ENCODE measurements at regions not wholly inside any gene's neighbourhood (a gene's known extent, or its start where the extent isn't known, plus 50 kb on each side); places are given as distances from the start of the nearest gene placed in this dataset.

GRCh38 chrX:773292-774025, 142.9 kb downstream of the SHOX start:
- H3K36me3 Mint-ChIP-seq (ENCODE audit: low read depth, unreplicated experiment): peaks cover 4% of the 10 kb centered on the region
- H3K27ac Mint-ChIP-seq (ENCODE audit: unreplicated experiment): no peak overlapping the region
- DNase-seq (ENCODE audit: low spot score): no peak
- H3K4me1 Mint-ChIP-seq (ENCODE audit: unreplicated experiment): no peaks in the 10 kb centered on the region
- no peaks in the 10 kb centered on the region for H3K27me3 Mint-ChIP-seq (ENCODE audit: unreplicated experiment)
- peaks cover 41% of the 10 kb centered on the region for H3K9me3 Mint-ChIP-seq (ENCODE audit: unreplicated experiment)
- TF ChIP-seq CTCF (IDR thresholded peaks at IDR 0.05; ENCODE audit: unreplicated experiment): no peak
- peak overlapping the region; percentile 25 for H3K4me3 Mint-ChIP-seq (ENCODE audit: unreplicated experiment)

- Mint-ChIP-seq H3K4me1 (ENCODE audit: unreplicated experiment) (no peaks in the 10 kb centered on the region), H3K9me3 (ENCODE audit: unreplicated experiment) (peaks cover 54% of the 10 kb centered on the region)
Measured at GRCh38 chrX:771536-771935, 140.9 kb downstream of the SHOX start.

GRCh38 chrX:769796-770195, 139.2 kb downstream of the SHOX start:
- H3K4me1 Mint-ChIP-seq (ENCODE audit: unreplicated experiment): no peaks in the 10 kb centered on the region
- H3K36me3 Mint-ChIP-seq (ENCODE audit: low read depth, unreplicated experiment): peaks cover 9% of the 10 kb centered on the region
- no peak for TF ChIP-seq CTCF (IDR thresholded peaks at IDR 0.05; ENCODE audit: unreplicated experiment)
- no peak overlapping the region for H3K4me3 Mint-ChIP-seq (ENCODE audit: unreplicated experiment)
- H3K27me3 Mint-ChIP-seq (ENCODE audit: unreplicated experiment): peaks cover 5% of the 10 kb centered on the region
- H3K9me3 Mint-ChIP-seq (ENCODE audit: unreplicated experiment): peaks cover 49% of the 10 kb centered on the region
- no peak for DNase-seq (ENCODE audit: low spot score)
- no peak overlapping the region for H3K27ac Mint-ChIP-seq (ENCODE audit: unreplicated experiment)

More at GRCh38 chrX:771536-771935, 140.9 kb downstream of the SHOX start:
- peaks cover 5% of the 10 kb centered on the region for H3K27me3 Mint-ChIP-seq (ENCODE audit: unreplicated experiment)
- no peak overlapping the region for H3K4me3 Mint-ChIP-seq (ENCODE audit: unreplicated experiment)
- peaks cover 13% of the 10 kb centered on the region for H3K36me3 Mint-ChIP-seq (ENCODE audit: low read depth, unreplicated experiment)
- DNase-seq (ENCODE audit: low spot score): no peak
- TF ChIP-seq CTCF (IDR thresholded peaks at IDR 0.05; ENCODE audit: unreplicated experiment): no peak
- H3K27ac Mint-ChIP-seq (ENCODE audit: unreplicated experiment): no peak overlapping the region

- Mint-ChIP-seq H3K27me3 (ENCODE audit: unreplicated experiment) (peaks cover 5% of the 10 kb centered on the region), H3K36me3 (ENCODE audit: low read depth, unreplicated experiment) (peaks cover 9% of the 10 kb centered on the region), H3K27ac (ENCODE audit: unreplicated experiment) (peak overlapping the region; percentile 42), H3K4me1 (ENCODE audit: unreplicated experiment) (no peaks in the 10 kb centered on the region), H3K9me3 (ENCODE audit: unreplicated experiment) (peaks cover 43% of the 10 kb centered on the region), H3K4me3 (ENCODE audit: unreplicated experiment) (no peak overlapping the region)
- TF ChIP-seq CTCF (IDR thresholded peaks at IDR 0.05; ENCODE audit: unreplicated experiment): no peak
- DNase-seq (ENCODE audit: low spot score): no peak
Measured at GRCh38 chrX:768596-768995, 138.0 kb downstream of the SHOX start.

GRCh38 chrX:758917-759316, 128.3 kb downstream of the SHOX start:
- H3K27me3 Mint-ChIP-seq (ENCODE audit: unreplicated experiment): peaks cover 11% of the 10 kb centered on the region
- no peak overlapping the region for H3K4me3 Mint-ChIP-seq (ENCODE audit: unreplicated experiment)
- peaks cover 30% of the 10 kb centered on the region for H3K36me3 Mint-ChIP-seq (ENCODE audit: low read depth, unreplicated experiment)
- no peak for TF ChIP-seq CTCF (IDR thresholded peaks at IDR 0.05; ENCODE audit: unreplicated experiment)
- peaks cover 53% of the 10 kb centered on the region for H3K9me3 Mint-ChIP-seq (ENCODE audit: unreplicated experiment)
- H3K4me1 Mint-ChIP-seq (ENCODE audit: unreplicated experiment): no peaks in the 10 kb centered on the region
- no peak overlapping the region for H3K27ac Mint-ChIP-seq (ENCODE audit: unreplicated experiment)
- no peak for DNase-seq (ENCODE audit: low spot score)

Data from endothelial cell (in vitro differentiated cells).